HG02852 (cell line): ENCODE measurements at regions not wholly inside any gene's neighbourhood (a gene's known extent, or its start where the extent isn't known, plus 50 kb on each side); places are given as distances from the start of the nearest gene placed in this dataset.

ENCODE experiments used
- ATAC-seq: cut with Tn5 transposase; IDR thresholded peaks from one replicate; pipeline ENCODE4 v1.9.1; 2021; ENCODE audit warnings: mild to moderate bottlenecking, moderate library complexity; ENCODE audit not compliant: unreplicated experiment

DNA sequence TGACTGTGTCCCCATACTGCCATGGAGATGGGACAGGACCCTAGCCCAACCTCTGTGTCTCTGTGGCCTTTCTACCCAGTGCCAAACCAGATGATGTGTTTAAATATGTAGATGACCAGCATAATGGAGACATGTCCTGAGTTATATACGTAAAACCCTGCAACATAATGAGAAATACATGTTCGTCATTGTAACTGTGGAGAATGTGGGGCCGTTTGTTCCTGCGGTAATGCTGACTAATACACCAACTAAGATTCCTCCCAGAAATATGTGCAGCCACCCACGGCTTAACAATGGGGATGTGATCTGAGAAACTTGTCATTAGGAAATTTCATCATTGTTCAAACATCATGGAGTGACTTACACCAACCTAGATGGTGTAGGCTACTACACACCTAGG, 71.7 kb upstream of the SIM2 start:
- no peak for ATAC-seq

DNA sequence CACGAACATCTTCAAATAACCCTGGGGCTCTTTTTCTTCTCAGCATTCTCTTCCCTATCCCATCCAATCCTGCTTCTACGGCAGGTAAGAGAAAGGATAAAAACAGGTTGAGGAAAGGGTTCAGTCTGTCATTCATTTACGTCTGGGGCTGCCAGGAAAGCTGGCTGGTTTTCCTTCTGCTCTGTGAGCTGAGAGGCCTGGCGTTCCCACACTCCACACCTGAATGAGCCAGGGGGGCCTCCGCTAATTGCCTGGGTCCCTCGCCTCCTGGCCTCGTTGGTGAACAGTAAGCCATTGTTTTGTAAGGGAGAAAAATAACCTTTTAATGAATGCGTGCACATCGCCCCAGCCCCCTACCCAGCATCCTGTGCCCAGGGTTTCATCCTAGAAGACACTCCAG, 70.8 kb upstream of the SIM2 start:
- no peak for ATAC-seq

- no peak for ATAC-seq
These were observed 70.0 kb upstream of the SIM2 start for GRCh38 chr21:36628761-36629460.

GRCh38 chr21:36630485-36631206, 68.3 kb upstream of the SIM2 start:
- ATAC-seq: no peak

DNA sequence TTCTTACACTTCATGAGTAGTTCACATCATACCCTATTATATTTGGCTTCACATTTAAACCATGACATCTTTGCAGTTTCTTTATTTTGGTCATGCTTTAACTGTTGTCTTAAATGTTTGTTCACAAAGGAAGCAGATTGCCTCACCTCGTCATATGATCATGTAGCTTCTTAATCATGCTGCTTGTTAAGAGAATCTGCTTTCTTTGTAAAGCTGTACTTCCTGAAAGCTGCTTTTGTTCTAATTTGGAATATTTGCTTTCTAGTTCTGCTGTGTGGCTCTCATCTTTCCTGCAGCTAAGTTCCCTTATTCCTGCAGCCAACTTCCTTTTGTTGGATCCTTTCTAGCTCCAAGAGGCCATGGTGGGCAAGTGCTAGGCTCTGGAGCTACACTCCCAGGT, 62.9 kb upstream of the SIM2 start:
- ATAC-seq: no peak

- ATAC-seq: no peak
These were observed 62.5 kb upstream of the SIM2 start for GRCh38 chr21:36636439-36636838.

DNA sequence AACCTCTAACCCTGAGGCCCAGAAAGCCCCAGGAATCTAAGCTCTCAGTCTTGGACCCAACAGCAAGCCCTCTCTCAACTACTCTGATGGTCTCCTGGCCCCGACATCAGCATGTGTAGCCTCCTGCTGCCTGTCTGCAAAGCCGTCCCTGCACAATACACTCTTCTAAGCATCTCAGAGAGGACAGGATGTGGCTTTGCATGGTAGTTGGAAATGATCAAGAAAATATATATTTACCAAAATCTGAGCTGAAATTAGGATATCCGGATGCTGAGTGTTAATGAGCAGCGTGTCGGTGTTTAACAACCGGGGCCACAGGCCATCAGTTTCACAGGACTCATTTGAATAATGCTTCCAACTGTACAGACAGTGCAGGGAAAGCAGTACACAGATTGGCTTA, 59.1 kb upstream of the SIM2 start:
- ATAC-seq: no peak

- ATAC-seq: no peak
These were observed 58.7 kb upstream of the SIM2 start for GRCh38 chr21:36640174-36640720.

DNA sequence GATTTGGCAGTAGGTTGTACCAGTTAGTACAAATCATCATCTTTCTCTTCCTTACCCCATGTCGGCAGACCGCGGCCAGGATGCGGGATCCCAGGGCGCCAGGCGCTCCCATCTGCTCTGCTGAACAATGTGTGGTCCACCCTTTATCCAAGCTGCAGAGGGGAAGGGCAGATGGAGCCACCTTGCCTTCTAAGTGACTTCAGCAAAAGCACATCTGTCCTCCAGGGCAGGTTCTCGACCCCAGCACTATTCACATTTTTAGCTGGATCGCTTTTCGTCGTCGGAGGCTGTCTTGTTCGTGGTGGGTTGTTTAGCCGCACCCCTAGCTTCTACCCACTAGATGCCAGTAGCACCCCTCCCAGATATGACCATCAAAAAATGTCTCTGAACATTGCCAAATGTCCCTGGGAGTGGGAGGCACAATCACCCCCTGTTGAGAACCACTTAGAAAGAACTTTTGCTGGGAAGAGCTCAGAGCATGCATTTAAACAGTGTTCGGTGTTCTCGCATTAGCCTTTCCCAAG, 58.1 kb upstream of the SIM2 start:
- no peak for ATAC-seq

- no peak for ATAC-seq
These were observed 57.6 kb upstream of the SIM2 start for GRCh38 chr21:36641346-36641745.

DNA sequence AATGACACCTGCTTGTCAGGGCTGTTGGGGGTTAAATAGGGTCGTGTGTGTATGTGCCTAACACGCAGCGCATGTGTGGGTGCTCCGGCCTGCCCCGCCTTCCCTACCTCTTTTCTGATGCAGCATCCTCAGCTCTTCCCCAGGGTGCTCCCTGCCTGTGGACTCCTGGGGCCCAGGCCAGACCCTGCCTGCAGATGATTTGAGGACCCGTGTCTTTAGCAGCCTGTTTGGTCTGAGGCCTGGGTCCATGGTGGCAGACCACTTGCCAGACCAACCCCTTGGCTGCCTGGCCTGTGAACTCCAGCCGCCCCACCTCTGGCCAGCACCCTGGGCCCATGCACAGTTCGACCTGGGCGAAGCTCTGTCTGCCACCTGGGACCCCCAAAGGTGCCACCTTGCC, 57.0 kb upstream of the SIM2 start:
- no peak for ATAC-seq

DNA sequence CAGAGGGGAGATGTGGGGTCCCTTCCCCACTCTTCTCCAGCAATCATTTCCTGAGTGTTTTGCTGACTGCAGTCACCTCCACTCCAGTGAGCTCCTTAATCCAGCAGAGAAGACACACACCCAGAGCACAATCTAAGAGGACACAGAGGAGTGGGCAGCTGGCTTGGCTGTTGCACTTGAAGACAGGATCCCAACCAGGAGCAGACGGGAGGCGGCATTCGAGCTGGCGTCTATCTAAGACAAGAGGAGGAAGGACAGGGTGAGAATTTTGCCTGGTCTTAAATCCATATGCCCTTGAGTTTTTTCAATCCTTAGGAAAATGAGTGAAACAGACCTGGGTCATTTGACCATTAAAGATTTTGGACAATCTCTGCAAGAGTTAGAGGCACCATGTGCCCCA, 56.1 kb upstream of the SIM2 start:
- ATAC-seq: no peak

GRCh38 chr21:36643374-36644250, 55.3 kb upstream of the SIM2 start:
- no peak for ATAC-seq

DNA sequence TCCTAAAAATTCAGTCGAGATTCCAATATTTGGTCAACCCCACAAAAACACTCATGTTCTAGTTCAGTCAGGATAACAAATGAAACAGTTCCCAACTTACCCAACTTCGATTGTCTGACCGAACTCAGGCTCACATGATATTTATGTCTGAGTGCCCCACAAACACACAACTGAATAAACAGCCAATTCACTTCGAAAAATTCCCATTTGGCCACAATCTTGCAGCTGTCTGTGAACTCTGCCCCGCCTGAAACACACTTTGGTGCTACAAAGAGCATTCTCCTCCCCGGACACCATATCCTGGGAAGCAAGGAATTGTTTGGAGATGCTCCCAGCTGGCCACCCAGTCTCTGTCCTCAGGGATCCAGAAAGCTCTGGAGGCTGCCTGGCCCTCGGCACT, 52.9 kb upstream of the SIM2 start:
- no peak for ATAC-seq

GRCh38 chr21:36646645-36647044, 52.3 kb upstream of the SIM2 start:
- no peak for ATAC-seq

DNA sequence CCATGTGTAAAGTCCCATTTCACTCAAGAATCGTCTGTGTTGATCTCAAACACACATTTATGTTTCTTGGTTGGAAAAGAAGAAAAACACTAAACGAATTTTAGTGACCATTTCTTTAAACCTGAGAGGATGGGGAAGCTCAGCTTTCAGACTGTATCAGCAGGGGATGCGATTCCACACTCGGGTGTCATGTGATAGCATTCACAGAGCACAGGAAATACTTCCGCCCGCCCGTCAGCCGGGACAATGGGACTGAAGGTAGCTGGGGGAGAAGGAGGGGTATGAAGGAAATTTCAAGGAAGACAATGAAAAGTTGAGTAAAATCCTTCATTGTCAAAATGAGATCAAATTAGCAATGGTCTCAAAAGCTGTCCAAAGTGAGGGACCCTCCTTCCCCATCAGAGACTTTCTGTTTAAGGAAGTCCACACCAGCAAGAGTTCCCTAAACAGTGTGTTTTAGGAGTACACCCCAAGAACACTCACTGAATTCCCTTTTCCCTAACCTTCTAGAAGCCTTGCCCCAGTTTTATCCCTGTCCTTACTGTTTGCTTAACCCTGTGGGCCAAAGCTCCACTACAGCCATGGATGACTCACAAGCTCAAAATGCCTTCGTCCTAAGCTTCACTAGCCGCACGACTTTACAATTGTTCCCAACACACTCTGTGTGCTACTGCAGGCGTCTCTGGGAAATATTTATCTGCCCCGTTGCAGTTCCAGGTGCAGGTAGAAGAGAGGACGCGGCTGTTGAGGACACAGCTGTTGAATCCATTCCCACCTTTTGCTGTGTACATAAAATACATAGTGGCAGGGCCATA, 51.4 kb upstream of the SIM2 start:
- ATAC-seq: no peak
